ENCODE measurements at regions not wholly inside any gene's neighbourhood (a gene's known extent, or its start where the extent isn't known, plus 50 kb on each side); places are given as distances from the start of the nearest gene placed in this dataset.
"Not testable (repeated sequence)": the region's sequence is repeated elsewhere in the genome, so short reads cannot be mapped to it uniquely, and the experiment has no call there.

DNA sequence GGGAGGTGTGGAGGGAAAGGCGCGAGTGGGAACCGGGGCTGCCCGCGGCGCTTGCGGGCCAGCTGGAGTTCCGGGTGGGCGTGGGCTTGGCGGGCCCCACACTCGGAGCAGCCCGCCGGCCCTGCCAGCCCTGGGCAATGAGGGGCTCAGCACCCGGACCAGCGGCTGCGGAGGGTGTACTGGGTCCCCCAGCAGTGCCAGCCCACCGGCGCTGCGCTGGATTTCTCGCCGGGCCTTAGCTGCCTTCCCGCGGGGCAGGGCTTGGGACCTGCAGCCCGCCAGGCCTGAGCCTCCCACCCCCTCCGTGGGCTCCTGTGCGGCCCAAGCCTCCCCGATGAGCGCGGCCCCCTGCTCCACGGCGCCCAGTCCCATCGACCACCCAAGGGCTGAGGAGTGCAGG, 76.3 kb upstream of the TMEM252 start:
- H3K27me3 ChIP-seq (ENCODE audit: insufficient read depth, low read length, poor library complexity, severe bottlenecking); H3K27ac ChIP-seq (ENCODE audit: low read depth, low read length); DNase-seq; H3K4me3 Mint-ChIP-seq; POLR2A ChIA-PET; H3K36me3 Mint-ChIP-seq; H3K27ac Mint-ChIP-seq; H3K9me3 Mint-ChIP-seq; H3K4me1 Mint-ChIP-seq; CTCF ChIA-PET; H3K4me1 ChIP-seq (ENCODE audit: insufficient read depth, low read length); H3K4me3 ChIP-seq (ENCODE audit: low read length); H3K9me3 ChIP-seq (ENCODE audit: low read length); H3K36me3 ChIP-seq (ENCODE audit: insufficient read depth, low read length): not testable (repeated sequence)
- peaks cover 1 to 26% of the 10 kb centered on the region in 2 donors for H3K27me3 Mint-ChIP-seq

DNA sequence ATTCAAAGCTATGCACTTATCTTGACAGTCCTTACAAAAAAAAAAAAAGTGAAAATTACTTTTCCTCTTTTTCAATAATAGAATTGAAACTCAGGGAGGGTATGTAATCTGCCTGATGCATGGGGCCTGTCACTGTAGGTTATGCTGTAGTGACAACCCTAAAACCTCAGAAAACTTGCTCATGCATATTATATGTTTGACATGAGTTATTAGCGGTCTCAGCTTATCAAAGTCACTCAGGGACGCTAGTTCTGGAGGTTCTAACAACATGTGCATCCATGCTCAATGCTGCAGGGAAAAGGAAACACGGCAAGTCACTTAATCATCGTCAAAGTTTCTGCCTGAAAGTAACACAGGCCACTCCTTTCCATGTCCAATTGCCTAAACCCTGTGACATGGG, 78.4 kb upstream of the TMEM252 start:
- ChIA-PET CTCF (no interaction called here), POLR2A (no interaction called here)
- Histone ChIP-seq H3K27me3 (ENCODE audit: insufficient read depth, low read length, poor library complexity, severe bottlenecking) (no peaks in the 10 kb centered on the region), H3K4me1 (ENCODE audit: insufficient read depth, low read length) (no peaks in the 10 kb centered on the region), H3K27ac (ENCODE audit: low read depth, low read length) (no peak overlapping the region), H3K9me3 (ENCODE audit: low read length) (no peaks in the 10 kb centered on the region), H3K36me3 (ENCODE audit: insufficient read depth, low read length) (no peaks in the 10 kb centered on the region), H3K4me3 (ENCODE audit: low read length) (no peak overlapping the region)
- Mint-ChIP-seq H3K4me3 (no peak overlapping the region), H3K27me3 (peaks cover 5 to 23% of the 10 kb centered on the region in 2 donors), H3K4me1 (no peaks in the 10 kb centered on the region), H3K9me3 (peaks cover 0 to 2% (median 0%) of the 10 kb centered on the region in 5 donors), H3K36me3 (no peaks in the 10 kb centered on the region), H3K27ac (no peak overlapping the region)
- DNase-seq: no peak

DNA sequence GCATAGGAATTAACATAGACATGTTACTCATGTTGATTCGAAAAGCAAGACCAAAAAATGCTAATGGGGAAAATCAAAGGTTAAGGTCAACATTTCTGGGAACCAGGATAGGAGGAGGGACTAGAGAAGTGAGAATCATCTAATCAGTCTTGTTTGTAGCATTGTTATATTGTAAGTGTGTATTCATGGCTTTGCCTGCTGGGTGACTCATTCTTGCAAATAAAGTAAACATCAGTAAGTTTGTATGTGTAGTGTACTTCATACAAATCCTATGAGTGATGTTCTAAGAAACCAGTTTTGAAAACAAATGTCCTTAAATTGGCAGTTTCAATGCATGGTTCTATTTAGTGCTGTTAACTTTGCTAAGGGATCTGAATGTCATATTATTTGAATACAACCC, 79.0 kb upstream of the TMEM252 start:
- no peaks in the 10 kb centered on the region for H3K36me3 ChIP-seq (ENCODE audit: insufficient read depth, low read length)
- CTCF ChIA-PET: no interaction called here
- no peak overlapping the region for H3K4me3 ChIP-seq (ENCODE audit: low read length)
- H3K27ac Mint-ChIP-seq: no peak overlapping the region
- H3K27me3 Mint-ChIP-seq: peaks cover 4 to 23% of the 10 kb centered on the region in 2 donors
- POLR2A ChIA-PET: no interaction called here
- H3K27ac ChIP-seq (ENCODE audit: low read depth, low read length): no peak overlapping the region
- no peaks in the 10 kb centered on the region for H3K4me1 ChIP-seq (ENCODE audit: insufficient read depth, low read length)
- H3K27me3 ChIP-seq (ENCODE audit: insufficient read depth, low read length, poor library complexity, severe bottlenecking): no peaks in the 10 kb centered on the region
- H3K9me3 ChIP-seq (ENCODE audit: low read length): no peaks in the 10 kb centered on the region
- H3K9me3 Mint-ChIP-seq: no peaks in the 10 kb centered on the region
- no peak for DNase-seq
- no peak overlapping the region for H3K4me3 Mint-ChIP-seq
- no peaks in the 10 kb centered on the region for H3K36me3 Mint-ChIP-seq
- no peaks in the 10 kb centered on the region for H3K4me1 Mint-ChIP-seq

DNA sequence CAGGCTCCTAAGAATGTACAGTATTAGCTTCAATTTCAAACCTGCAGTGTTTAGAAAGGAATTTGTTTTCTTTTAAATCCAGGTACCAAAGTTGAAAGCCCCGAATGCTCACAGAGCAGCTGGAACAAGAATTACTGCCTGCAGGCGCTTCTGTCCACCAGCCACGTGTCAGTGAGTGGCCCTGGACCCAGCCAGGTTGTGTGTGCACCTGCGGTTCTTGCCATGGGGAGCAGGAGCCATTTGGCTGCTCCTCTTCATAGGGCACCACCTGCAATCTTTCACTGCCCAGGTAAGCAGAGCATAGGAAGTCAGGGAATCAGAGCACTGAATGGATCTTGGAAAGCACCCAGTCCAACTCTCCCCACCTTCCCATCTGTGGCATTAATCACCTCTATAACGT, 79.5 kb upstream of the PIP5K1B start:
- no peak for DNase-seq
- no peak overlapping the region for H3K27ac Mint-ChIP-seq
- no peaks in the 10 kb centered on the region for H3K4me1 Mint-ChIP-seq
- Histone ChIP-seq H3K9me3 (ENCODE audit: low read length) (no peaks in the 10 kb centered on the region), H3K4me1 (ENCODE audit: insufficient read depth, low read length) (no peaks in the 10 kb centered on the region), H3K27ac (ENCODE audit: low read depth, low read length) (no peak overlapping the region), H3K4me3 (ENCODE audit: low read length) (no peak overlapping the region), H3K27me3 (ENCODE audit: insufficient read depth, low read length, poor library complexity, severe bottlenecking) (no peaks in the 10 kb centered on the region), H3K36me3 (ENCODE audit: insufficient read depth, low read length) (no peaks in the 10 kb centered on the region)
- ChIA-PET POLR2A (no interaction called here), CTCF (no interaction called here)
- no peak overlapping the region for H3K4me3 Mint-ChIP-seq
- peaks cover 5 to 9% of the 10 kb centered on the region in 2 donors for H3K27me3 Mint-ChIP-seq
- no peaks in the 10 kb centered on the region for H3K9me3 Mint-ChIP-seq
- H3K36me3 Mint-ChIP-seq: no peaks in the 10 kb centered on the region

DNA sequence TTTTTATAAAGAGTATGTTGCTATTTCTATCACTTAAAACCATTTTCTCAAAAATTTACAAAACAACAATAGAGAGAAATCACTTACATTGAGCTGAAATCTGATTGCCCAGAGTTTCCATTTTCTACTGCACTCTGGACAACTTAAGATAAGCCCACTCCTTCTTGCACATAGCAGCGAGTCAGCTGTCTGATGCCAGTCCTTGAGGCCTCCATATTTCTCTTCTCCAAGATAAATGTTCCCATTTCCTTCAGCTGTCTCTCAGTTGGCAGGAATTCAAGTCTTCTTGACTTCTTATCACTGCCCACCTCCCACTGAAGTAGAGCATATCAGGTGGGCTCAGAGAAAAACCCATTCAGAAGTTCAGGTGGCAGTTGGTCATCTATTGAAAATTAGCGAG, 78.5 kb upstream of the PIP5K1B start:
- no peak overlapping the region for H3K27ac ChIP-seq (ENCODE audit: low read depth, low read length)
- no peak for DNase-seq

DNA sequence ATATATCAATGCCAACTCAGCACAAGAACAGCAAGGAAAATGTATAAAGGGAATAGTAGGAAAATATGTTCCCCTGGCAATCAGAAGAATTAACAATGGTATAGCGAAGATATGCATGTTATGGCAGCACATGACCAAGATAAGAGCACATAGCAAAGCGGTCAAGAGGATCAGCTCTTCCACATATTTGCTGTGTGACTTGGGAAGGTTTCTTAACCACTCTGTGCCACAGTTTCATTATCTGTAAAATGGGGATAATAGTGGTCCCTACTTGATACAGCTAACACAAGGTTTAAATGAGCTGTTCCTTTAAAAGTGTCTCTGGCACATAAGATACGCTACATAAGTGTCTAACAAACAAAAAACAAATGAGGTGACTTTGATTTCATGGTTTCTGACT, 77.9 kb upstream of the PIP5K1B start:
- Histone ChIP-seq H3K4me1 (ENCODE audit: insufficient read depth, low read length) (no peaks in the 10 kb centered on the region), H3K9me3 (ENCODE audit: low read length) (no peaks in the 10 kb centered on the region), H3K27ac (ENCODE audit: low read depth, low read length) (no peak overlapping the region), H3K27me3 (ENCODE audit: insufficient read depth, low read length, poor library complexity, severe bottlenecking) (no peaks in the 10 kb centered on the region), H3K36me3 (ENCODE audit: insufficient read depth, low read length) (no peaks in the 10 kb centered on the region), H3K4me3 (ENCODE audit: low read length) (no peak overlapping the region)
- Mint-ChIP-seq H3K27ac (no peak overlapping the region), H3K4me3 (no peak overlapping the region), H3K27me3 (peaks cover 4 to 5% of the 10 kb centered on the region in 2 donors), H3K9me3 (no peaks in the 10 kb centered on the region), H3K4me1 (no peaks in the 10 kb centered on the region), H3K36me3 (no peaks in the 10 kb centered on the region)
- DNase-seq: no peak
- POLR2A ChIA-PET: no interaction called here
- CTCF ChIA-PET: no interaction called here

More for the DNA sequence above, 78.5 kb upstream of the PIP5K1B start:
- Mint-ChIP-seq H3K4me3 (no peak overlapping the region), H3K27ac (no peak overlapping the region), H3K4me1 (no peaks in the 10 kb centered on the region), H3K27me3 (peaks cover 4 to 5% of the 10 kb centered on the region in 2 donors), H3K36me3 (no peaks in the 10 kb centered on the region), H3K9me3 (no peaks in the 10 kb centered on the region)
- Histone ChIP-seq H3K36me3 (ENCODE audit: insufficient read depth, low read length) (no peaks in the 10 kb centered on the region), H3K4me1 (ENCODE audit: insufficient read depth, low read length) (no peaks in the 10 kb centered on the region), H3K9me3 (ENCODE audit: low read length) (no peaks in the 10 kb centered on the region), H3K4me3 (ENCODE audit: low read length) (no peak overlapping the region), H3K27me3 (ENCODE audit: insufficient read depth, low read length, poor library complexity, severe bottlenecking) (no peaks in the 10 kb centered on the region)
- POLR2A ChIA-PET: no interaction called here
- CTCF ChIA-PET: no interaction called here

DNA sequence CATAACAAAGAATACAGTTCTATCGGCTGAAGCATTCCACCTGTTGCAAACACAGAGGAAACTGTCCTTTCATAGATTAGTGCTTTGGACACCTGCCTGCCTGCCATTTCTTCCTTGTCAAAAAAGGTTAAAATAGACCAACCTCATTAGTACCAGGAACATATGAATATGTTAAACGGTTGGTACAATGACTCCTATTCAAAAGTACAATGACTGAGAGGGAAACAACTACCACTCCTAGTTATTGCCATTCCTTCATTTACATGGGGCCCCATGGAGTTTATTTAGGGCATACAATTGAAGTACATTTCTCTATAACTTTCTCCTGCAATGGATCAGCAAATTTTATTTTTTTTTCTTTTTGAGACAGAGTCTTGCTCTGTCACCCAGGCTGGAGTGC, 77.4 kb upstream of the PIP5K1B start:
- DNase-seq: no peak
- Mint-ChIP-seq H3K4me1 (no peaks in the 10 kb centered on the region), H3K9me3 (no peaks in the 10 kb centered on the region), H3K27ac (no peak overlapping the region), H3K36me3 (no peaks in the 10 kb centered on the region), H3K4me3 (no peak overlapping the region), H3K27me3 (peaks cover 4 to 8% of the 10 kb centered on the region in 2 donors)
- POLR2A ChIA-PET: no interaction called here
- no peaks in the 10 kb centered on the region for H3K9me3 ChIP-seq (ENCODE audit: low read length)
- no peak overlapping the region for H3K27ac ChIP-seq (ENCODE audit: low read depth, low read length)
- no peaks in the 10 kb centered on the region for H3K4me1 ChIP-seq (ENCODE audit: insufficient read depth, low read length)
- CTCF ChIA-PET: no interaction called here
- no peak overlapping the region for H3K4me3 ChIP-seq (ENCODE audit: low read length)
- H3K36me3 ChIP-seq (ENCODE audit: insufficient read depth, low read length): no peaks in the 10 kb centered on the region
- H3K27me3 ChIP-seq (ENCODE audit: insufficient read depth, low read length, poor library complexity, severe bottlenecking): no peaks in the 10 kb centered on the region

DNA sequence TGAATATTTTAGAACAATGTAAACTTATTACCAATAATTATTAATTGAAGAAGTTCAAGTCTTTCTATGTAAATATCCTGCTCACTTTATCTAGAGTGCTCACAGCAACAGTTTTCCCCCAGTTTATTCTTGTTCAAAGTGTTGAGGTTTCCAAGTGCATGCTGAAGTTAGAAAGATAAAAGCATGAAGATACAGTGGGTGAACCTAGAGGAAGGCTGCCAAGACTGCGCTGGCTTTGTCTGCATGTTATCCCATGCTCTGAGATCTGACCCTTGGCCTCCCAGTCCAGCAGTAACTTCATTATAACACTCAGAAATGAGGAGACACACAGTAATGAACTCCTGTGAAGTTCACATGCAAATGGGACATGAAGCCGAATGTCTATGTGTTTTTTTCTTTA, 76.0 kb upstream of the PIP5K1B start:
- H3K27me3 ChIP-seq (ENCODE audit: insufficient read depth, low read length, poor library complexity, severe bottlenecking): no peaks in the 10 kb centered on the region
- no peaks in the 10 kb centered on the region for H3K4me1 Mint-ChIP-seq
- CTCF ChIA-PET: no interaction called here
- no peak overlapping the region for H3K27ac ChIP-seq (ENCODE audit: low read depth, low read length)
- H3K4me3 Mint-ChIP-seq: no peak overlapping the region
- no peaks in the 10 kb centered on the region for H3K36me3 Mint-ChIP-seq
- no peak for DNase-seq
- no peaks in the 10 kb centered on the region for H3K36me3 ChIP-seq (ENCODE audit: insufficient read depth, low read length)
- H3K9me3 Mint-ChIP-seq: no peaks in the 10 kb centered on the region
- no peak overlapping the region for H3K27ac Mint-ChIP-seq
- no peaks in the 10 kb centered on the region for H3K9me3 ChIP-seq (ENCODE audit: low read length)
- H3K4me1 ChIP-seq (ENCODE audit: insufficient read depth, low read length): no peaks in the 10 kb centered on the region
- POLR2A ChIA-PET: no interaction called here
- no peak overlapping the region for H3K4me3 ChIP-seq (ENCODE audit: low read length)
- H3K27me3 Mint-ChIP-seq: peaks cover 4 to 5% of the 10 kb centered on the region in 2 donors

DNA sequence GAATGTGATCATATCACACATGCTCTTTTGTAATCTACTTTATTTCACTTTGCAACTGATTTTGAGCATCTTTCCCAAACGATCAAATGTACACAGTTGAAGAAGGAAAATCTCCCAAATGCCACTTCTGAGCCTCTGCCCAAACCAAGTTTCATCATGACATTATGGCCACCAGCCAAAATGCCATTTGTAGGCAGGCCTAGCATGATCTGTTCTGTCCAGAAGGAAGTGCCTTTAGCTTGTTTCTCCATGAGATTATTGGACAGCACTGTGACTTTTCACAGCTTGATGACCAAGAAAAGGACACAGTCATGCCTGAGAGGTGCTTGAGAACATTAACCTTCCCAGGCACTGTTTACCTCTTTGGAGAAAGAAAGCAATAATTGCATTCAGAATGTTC, 73.2 kb upstream of the PIP5K1B start:
- no peak for DNase-seq
- H3K27me3 ChIP-seq (ENCODE audit: insufficient read depth, low read length, poor library complexity, severe bottlenecking): no peaks in the 10 kb centered on the region
- Mint-ChIP-seq H3K4me3 (no peak overlapping the region), H3K27ac (no peak overlapping the region), H3K27me3 (peaks cover 3 to 7% of the 10 kb centered on the region in 2 donors), H3K4me1 (no peaks in the 10 kb centered on the region), H3K9me3 (no peaks in the 10 kb centered on the region), H3K36me3 (no peaks in the 10 kb centered on the region)
- H3K4me3 ChIP-seq (ENCODE audit: low read length): no peak overlapping the region
- H3K27ac ChIP-seq (ENCODE audit: low read depth, low read length): no peak overlapping the region
- POLR2A ChIA-PET: no interaction called here
- H3K9me3 ChIP-seq (ENCODE audit: low read length): no peaks in the 10 kb centered on the region
- CTCF ChIA-PET: no interaction called here
- no peaks in the 10 kb centered on the region for H3K4me1 ChIP-seq (ENCODE audit: insufficient read depth, low read length)
- no peaks in the 10 kb centered on the region for H3K36me3 ChIP-seq (ENCODE audit: insufficient read depth, low read length)

All from CD8-positive, alpha-beta memory T cell (primary cell).